OCI-LY3 (cell line): ENCODE measurements at regions not wholly inside any gene's neighbourhood (a gene's known extent, or its start where the extent isn't known, plus 50 kb on each side); places are given as distances from the start of the nearest gene placed in this dataset.

Experiments used
- EZH2phosphoT487 ChIP-seq: fragments of 200-600 bp; shearing (Covaris generic); IDR thresholded peaks from 2 replicates; pipeline ENCODE4 v1.6.1; 2018; ENCODE audit warnings: antibody characterized with exemption, mixed run types, low read depth
- TF ChIP-seq, protein P1 (sequence below): fragments of 200-600, 300-600 bp; sonication (generic); IDR thresholded peaks from 2 replicates; pipeline ENCODE4 v1.5.1; 2014; ENCODE audit warnings: antibody characterized with exemption, low read length, low read depth

GRCh38 chrY:12271162-12271561, 429.9 kb upstream of the USP9Y start:
- TF ChIP-seq, protein P1, sequence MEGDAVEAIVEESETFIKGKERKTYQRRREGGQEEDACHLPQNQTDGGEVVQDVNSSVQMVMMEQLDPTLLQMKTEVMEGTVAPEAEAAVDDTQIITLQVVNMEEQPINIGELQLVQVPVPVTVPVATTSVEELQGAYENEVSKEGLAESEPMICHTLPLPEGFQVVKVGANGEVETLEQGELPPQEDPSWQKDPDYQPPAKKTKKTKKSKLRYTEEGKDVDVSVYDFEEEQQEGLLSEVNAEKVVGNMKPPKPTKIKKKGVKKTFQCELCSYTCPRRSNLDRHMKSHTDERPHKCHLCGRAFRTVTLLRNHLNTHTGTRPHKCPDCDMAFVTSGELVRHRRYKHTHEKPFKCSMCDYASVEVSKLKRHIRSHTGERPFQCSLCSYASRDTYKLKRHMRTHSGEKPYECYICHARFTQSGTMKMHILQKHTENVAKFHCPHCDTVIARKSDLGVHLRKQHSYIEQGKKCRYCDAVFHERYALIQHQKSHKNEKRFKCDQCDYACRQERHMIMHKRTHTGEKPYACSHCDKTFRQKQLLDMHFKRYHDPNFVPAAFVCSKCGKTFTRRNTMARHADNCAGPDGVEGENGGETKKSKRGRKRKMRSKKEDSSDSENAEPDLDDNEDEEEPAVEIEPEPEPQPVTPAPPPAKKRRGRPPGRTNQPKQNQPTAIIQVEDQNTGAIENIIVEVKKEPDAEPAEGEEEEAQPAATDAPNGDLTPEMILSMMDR = no peak
- TF ChIP-seq EZH2phosphoT487 = no peak
